AG10803 (cell line): ENCODE measurements at regions not wholly inside any gene's neighbourhood (a gene's known extent, or its start where the extent isn't known, plus 50 kb on each side); places are given as distances from the start of the nearest gene placed in this dataset.

Experiments used
- DNase-seq: peaks from one replicate; pipeline ENCODE4 v3.0.0; 2010; ENCODE audit warnings: low read depth
- H3K4me3 ChIP-seq: 2 replicates; pipeline ENCODE4 v1.5.1; 2011; ENCODE audit warnings: mild to moderate bottlenecking, low read length, control low read depth
- CTCF ChIP-seq: conservative IDR thresholded peaks from 2 replicates; pipeline ENCODE4 v1.5.1; 2011; ENCODE audit warnings: mild to moderate bottlenecking, low read length, control low read depth, inconsistent platforms

GRCh38 chr2:183798535-183798934 lies 674.3 kb downstream of the NUP35 start:
- TF ChIP-seq CTCF: no peak
- DNase-seq: no peak
- no peak overlapping the region for H3K4me3 ChIP-seq

DNA sequence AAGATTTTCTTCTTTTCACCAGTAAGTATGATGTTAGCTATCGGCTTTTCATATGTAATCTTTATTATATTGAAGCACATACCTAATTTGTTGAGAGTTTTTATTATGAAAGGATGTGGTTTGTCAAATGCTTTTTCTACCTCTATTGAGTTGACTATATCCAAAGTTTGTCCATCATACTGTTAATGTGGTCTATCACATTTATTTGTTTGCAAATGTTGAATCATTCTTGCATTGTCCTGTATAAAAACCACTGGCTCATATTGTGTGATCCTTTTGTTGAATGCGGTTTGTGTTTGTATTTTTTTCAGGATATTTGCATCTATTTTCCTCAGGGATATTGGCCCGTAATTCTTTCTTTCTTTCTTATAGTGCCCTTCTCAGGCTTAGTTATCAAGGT lies 675.5 kb downstream of the NUP35 start:
- H3K4me3 ChIP-seq: no peak overlapping the region
- DNase-seq: no peak
- TF ChIP-seq CTCF: no peak

DNA sequence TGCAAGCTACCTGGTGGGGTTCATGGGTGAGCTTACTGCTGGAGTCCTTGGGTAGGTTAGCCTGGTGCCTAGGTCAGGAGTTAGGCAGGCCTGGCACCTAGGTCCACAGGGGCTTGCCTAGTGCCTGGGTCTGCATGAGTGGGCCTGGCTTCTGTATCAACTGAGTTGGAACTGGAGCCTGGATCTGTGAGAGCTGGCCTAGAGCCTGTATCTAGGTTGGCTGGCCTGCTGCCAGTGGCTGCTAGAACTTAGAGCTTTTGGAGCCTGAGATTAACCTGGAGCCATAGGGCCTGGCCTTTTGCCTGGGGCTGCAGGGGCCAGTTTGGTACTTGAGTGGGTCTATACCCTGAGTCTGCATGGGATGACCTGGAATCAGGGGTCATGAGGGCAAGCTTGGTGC lies 679.4 kb downstream of the NUP35 start:
- DNase-seq: no peak
- no peak overlapping the region for H3K4me3 ChIP-seq
- no peak for TF ChIP-seq CTCF

GRCh38 chr2:183807870-183808269 lies 683.6 kb downstream of the NUP35 start:
- no peak overlapping the region for H3K4me3 ChIP-seq
- no peak for DNase-seq
- TF ChIP-seq CTCF: no peak

GRCh38 chr2:183809404-183809803 lies 685.2 kb downstream of the NUP35 start:
- no peak for DNase-seq

DNA sequence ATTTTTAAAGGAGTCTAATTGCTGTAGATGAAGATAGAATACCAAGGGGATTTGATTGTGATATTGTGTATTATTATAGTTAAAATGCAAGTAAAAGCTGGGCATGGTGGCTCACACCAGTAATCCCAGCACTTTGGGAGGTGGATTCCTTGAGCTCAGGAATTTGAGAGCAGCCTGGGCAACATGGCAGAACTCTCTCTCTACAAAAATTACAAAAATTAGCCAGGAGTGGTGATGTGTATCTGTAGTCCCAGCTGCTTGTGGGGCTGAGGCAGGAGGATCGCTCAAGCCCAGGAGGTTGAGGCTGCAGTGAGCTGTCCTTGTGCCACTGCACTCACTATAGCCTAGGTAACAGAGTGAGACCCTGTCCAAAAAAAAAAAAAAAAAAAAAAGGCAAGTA lies 687.0 kb downstream of the NUP35 start:
- DNase-seq: no peak
- H3K4me3 ChIP-seq: no peak overlapping the region
- TF ChIP-seq CTCF: no peak

More at GRCh38 chr2:183809404-183809803, 685.2 kb downstream of the NUP35 start:
- TF ChIP-seq CTCF: no peak
- H3K4me3 ChIP-seq: no peak overlapping the region

DNA sequence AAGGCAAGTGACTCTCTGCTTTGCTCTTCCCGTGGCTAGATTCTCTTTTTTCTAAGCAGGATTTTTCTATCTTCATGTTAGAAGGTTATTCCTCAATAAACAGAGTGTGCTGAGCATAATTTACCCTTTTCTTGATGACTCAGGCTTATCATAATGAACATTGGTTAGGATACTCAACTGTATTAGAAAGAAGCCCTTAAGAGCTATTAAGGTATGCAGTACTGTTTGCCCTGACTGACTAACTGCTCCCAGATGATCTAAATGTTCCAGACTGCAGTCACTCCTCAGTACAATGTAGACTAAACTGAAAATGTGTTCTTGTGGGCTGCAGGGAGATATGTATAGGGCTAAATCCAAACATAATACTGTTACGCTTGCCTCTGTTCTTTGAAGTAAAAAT lies 687.8 kb downstream of the NUP35 start:
- no peak for TF ChIP-seq CTCF

More for the DNA sequence above, 687.8 kb downstream of the NUP35 start:
- DNase-seq: no peak
- no peak overlapping the region for H3K4me3 ChIP-seq
